ENCODE measurements at regions not wholly inside any gene's neighbourhood (a gene's known extent, or its start where the extent isn't known, plus 50 kb on each side); places are given as distances from the start of the nearest gene placed in this dataset.

GRCh38 chr6:95865857-95866256 lies 149.9 kb upstream of the FUT9 start:
- TF ChIP-seq POLR2AphosphoS5 (IDR thresholded peaks at IDR 0.05; ENCODE audit: low read depth, low read length) = no peak
- TF ChIP-seq CTCF (IDR thresholded peaks at IDR 0.05) = no peak
- no peak for TF ChIP-seq REST (IDR thresholded peaks at IDR 0.05; ENCODE audit: insufficient read depth in 1 of 2, low read depth in 2 of 2, low read length in 1 of 2)
- TF ChIP-seq TCF7L2 (IDR thresholded peaks at IDR 0.05; ENCODE audit: low read depth, low read length) = no peak

All from Panc1 (cell line).